GM06990 (cell line): ENCODE measurements at regions not wholly inside any gene's neighbourhood (a gene's known extent, or its start where the extent isn't known, plus 50 kb on each side); places are given as distances from the start of the nearest gene placed in this dataset.

ENCODE experiments used
- DNase-seq: peaks from one replicate; pipeline ENCODE4 v3.0.0-alpha.2; 2011; ENCODE audit not compliant: insufficient read length; ENCODE audit errors: extremely low read depth
- H3K27me3 ChIP-seq: replicated peaks from 2 replicates; pipeline ENCODE4 v1.6.0; 2011; ENCODE audit warnings: low read length; ENCODE audit not compliant: control insufficient read depth, insufficient read depth
- H3K36me3 ChIP-seq: 2 replicates; pipeline ENCODE4 v1.5.1; 2011; ENCODE audit warnings: low read length; ENCODE audit not compliant: control insufficient read depth, insufficient read depth
- H3K4me3 ChIP-seq: replicated peaks from 2 replicates; pipeline ENCODE4 v1.5.1; 2011; ENCODE audit warnings: low read depth, mild to moderate bottlenecking, control low read depth, low read length
- CTCF ChIP-seq: IDR thresholded peaks from 2 replicates; pipeline ENCODE4 v1.5.1; 2011; ENCODE audit warnings: low read length, control low read depth, mild to moderate bottlenecking, inconsistent platforms; ENCODE audit not compliant: insufficient read depth, poor library complexity, severe bottlenecking

DNA sequence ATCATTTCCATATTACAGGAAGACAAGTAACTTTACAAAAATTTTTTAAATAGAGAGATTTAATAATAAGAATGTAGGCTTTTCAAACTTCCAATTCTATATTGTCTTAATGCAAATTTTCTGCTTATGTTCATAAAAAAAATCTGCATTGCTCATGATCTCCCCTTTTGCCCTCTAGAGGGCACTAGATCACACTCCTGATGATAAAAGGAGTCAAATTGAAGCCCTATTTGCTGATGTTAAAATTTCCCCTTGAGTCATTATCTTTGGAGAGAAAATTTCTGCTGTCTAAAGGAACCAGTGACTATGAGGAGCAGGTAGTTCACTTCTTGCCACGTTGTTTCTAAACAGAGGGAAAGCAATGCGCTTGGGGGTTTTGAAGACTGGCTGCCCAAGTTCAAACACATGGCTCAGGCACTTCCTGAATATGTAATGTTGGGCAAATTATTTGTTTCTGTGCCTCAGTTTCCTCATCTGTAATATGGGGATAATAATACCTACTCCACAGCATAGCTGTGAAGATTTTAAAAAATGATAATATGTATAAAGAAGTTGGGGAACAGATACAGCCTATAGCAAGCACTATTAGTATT, 874.2 kb downstream of the TFAP2A start:
- TF ChIP-seq CTCF: peak; percentile 71
- no peaks in the 10 kb centered on the region for H3K36me3 ChIP-seq
- DNase-seq: no peak
- H3K27me3 ChIP-seq: no peaks in the 10 kb centered on the region
- H3K4me3 ChIP-seq: no peak overlapping the region

GRCh38 chr6:9540126-9540525, 874.7 kb downstream of the TFAP2A start:
- no peak for DNase-seq
- H3K4me3 ChIP-seq: no peak overlapping the region
- H3K36me3 ChIP-seq: no peaks in the 10 kb centered on the region
- no peak for TF ChIP-seq CTCF
- no peaks in the 10 kb centered on the region for H3K27me3 ChIP-seq

DNA sequence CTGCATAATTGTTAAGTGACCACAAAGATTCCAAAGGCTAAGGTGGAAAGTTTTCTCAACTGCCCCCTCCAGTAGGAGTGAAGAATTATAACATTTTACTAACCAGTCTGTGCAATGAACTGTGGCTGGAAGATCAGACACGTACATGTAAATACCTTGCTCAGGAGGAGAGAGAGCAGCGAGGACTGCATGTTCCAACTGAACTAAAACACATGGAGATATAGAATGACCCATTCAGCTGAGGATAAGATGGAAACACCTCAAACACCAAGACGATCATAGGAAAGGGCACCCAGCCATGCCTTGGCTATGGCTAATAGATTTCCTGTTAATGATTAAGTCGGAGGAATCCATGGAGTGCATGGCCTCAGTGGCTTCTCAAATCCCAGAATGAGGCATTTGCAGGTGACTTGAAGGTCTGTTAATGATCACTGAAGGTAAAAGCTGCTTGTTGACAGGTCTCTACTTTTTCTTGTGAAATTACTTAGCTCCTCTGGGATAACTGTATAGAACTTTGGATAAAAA, 875.6 kb downstream of the TFAP2A start:
- no peak for DNase-seq
- no peak for TF ChIP-seq CTCF
- Histone ChIP-seq H3K4me3 (no peak overlapping the region), H3K27me3 (no peaks in the 10 kb centered on the region), H3K36me3 (no peaks in the 10 kb centered on the region)

DNA sequence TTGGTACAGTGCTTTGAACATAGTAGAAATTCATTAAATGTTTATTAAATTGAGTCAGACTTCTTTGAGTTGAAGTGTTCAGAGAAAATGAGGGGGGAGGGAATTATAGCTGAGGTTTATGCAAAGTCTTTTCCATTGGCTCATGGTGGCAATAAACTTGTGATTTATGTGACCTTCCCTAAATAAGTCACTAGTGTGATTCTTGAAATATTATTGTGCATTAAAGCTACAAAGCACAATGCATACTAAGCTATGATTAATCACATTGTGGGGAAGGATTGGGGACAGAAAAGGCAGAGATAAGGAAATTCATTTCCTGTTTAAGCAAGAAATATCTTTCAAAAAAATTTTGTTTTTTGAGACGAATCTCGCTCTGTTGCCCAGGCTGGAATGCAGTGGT, 877.5 kb downstream of the TFAP2A start:
- no peak overlapping the region for H3K4me3 ChIP-seq
- no peaks in the 10 kb centered on the region for H3K27me3 ChIP-seq
- no peak for DNase-seq
- TF ChIP-seq CTCF: no peak
- no peaks in the 10 kb centered on the region for H3K36me3 ChIP-seq

GRCh38 chr6:9535106-9535505, 879.8 kb downstream of the TFAP2A start:
- no peak for DNase-seq
- H3K4me3 ChIP-seq: no peak overlapping the region
- H3K27me3 ChIP-seq: no peaks in the 10 kb centered on the region
- no peaks in the 10 kb centered on the region for H3K36me3 ChIP-seq
- no peak for TF ChIP-seq CTCF
